Panc1 (cell line): ENCODE measurements at regions not wholly inside any gene's neighbourhood (a gene's known extent, or its start where the extent isn't known, plus 50 kb on each side); places are given as distances from the start of the nearest gene placed in this dataset.

Source experiments
- ATAC-seq: fragments of 200-7000 bp; cut with Tn5 transposase; 2 replicates; pipeline ENCODE4 v1.9.1; 2020; ENCODE audit warnings: mild to moderate bottlenecking, moderate library complexity
- BruUV-seq: library from RNA; stranded (reverse); fragments of 400-500 nt; replicated peaks from 2 replicates; lab custom pipeline; 2021; lab: Mats Ljungman, UMichigan
- CTCF ChIA-PET: fragments of 300-600 bp; sonication (Branson Sonifier 250); formaldehyde crosslinking; loops from one replicate; lab custom pipeline; 2022; ENCODE audit warnings: antibody characterized with exemption; lab: Charles Lee
- POLR2A ChIA-PET: fragments of 300-600 bp; sonication (Branson Sonifier 250); formaldehyde crosslinking; loops from one replicate; lab custom pipeline; 2022; ENCODE audit warnings: antibody characterized with exemption; lab: Charles Lee
- DNase-seq: peaks from one replicate; pipeline ENCODE4 v3.0.0-alpha.2; 2010; ENCODE audit warnings: low read depth, low spot score
- H3K27ac ChIP-seq: 2 replicates; pipeline ENCODE4 v1.5.1; 2011; ENCODE audit warnings: mild to moderate bottlenecking, low read length, inconsistent platforms
- H3K27me3 ChIP-seq: fragments of 200-500 bp; sonication (Bioruptor generic); 2 replicates; pipeline ENCODE4 v1.6.0; 2014; ENCODE audit warnings: low read length, inconsistent platforms; ENCODE audit not compliant: control insufficient read depth, insufficient read depth
- H3K36me3 ChIP-seq: fragments of 200-500 bp; sonication (Bioruptor generic); 2 replicates; pipeline ENCODE4 v1.5.1; 2014; ENCODE audit warnings: inconsistent platforms, mild to moderate bottlenecking, low read length, moderate library complexity; ENCODE audit not compliant: control insufficient read depth, insufficient read depth
- H3K4me1 ChIP-seq: 2 replicates; pipeline ENCODE4 v1.5.1; 2011; ENCODE audit warnings: inconsistent platforms, mild to moderate bottlenecking, low read length, moderate library complexity; ENCODE audit not compliant: control insufficient read depth, insufficient read depth
- H3K4me3 ChIP-seq, 2 experiments: 2 replicates each; pipeline ENCODE4 v1.5.1; 2011 to 2012; ENCODE audit warnings: low read depth in 2 of 2, low read length in 2 of 2, mild to moderate bottlenecking in 2 of 2, inconsistent platforms in 1 of 2, moderate library complexity in 1 of 2
- H3K9me3 ChIP-seq: fragments of 200-500 bp; sonication (Bioruptor generic); 2 replicates; pipeline ENCODE4 v1.5.1; 2014; ENCODE audit warnings: low read depth, mild to moderate bottlenecking, inconsistent platforms, low read length, moderate library complexity; ENCODE audit not compliant: control insufficient read depth, insufficient read depth
- CTCF ChIP-seq: fragments of 450-650 bp; IDR thresholded peaks from 2 replicates; pipeline ENCODE4 v1.5.1; 2017; ENCODE audit warnings: mild to moderate bottlenecking
- POLR2AphosphoS5 ChIP-seq: IDR thresholded peaks from 2 replicates; pipeline ENCODE4 v1.6.1; 2012; ENCODE audit warnings: mild to moderate bottlenecking, low read depth, low read length, moderate library complexity
- SIN3A ChIP-seq: IDR thresholded peaks from 2 replicates; pipeline ENCODE4 v1.6.1; 2012; ENCODE audit warnings: low read depth, mild to moderate bottlenecking, low read length, moderate library complexity, borderline replicate concordance; ENCODE audit not compliant: insufficient read depth
- TCF7L2 ChIP-seq: IDR thresholded peaks from 2 replicates; pipeline ENCODE4 v1.6.1; 2011; ENCODE audit warnings: mild to moderate bottlenecking, low read depth, low read length, inconsistent platforms
- in situ Hi-C: cut with HindIII; loops from 2 replicates; pipeline ENCODE4 v1.10.0; 2016; ENCODE audit warnings: low sequenced_read_pairs, low pct_unique_long_range_greater_than_20kb
- intact Hi-C: fragments of 100-400 bp; cut with micrococcal nuclease; formaldehyde crosslinking; loops from one replicate; pipeline ENCODE4 v1.10.0; 2022; ENCODE audit not compliant: unreplicated experiment
- TF ChIP-seq, protein P1 (sequence below), 2 experiments: IDR thresholded peaks; 2 replicates each; pipeline ENCODE4 v1.6.1; 2011 to 2012; ENCODE audit warnings: low read depth in 2 of 2, control low read depth in 1 of 2, low read length in 1 of 2, mild to moderate bottlenecking in 1 of 2, moderate library complexity in 1 of 2; ENCODE audit not compliant: insufficient read depth in 1 of 2

DNA sequence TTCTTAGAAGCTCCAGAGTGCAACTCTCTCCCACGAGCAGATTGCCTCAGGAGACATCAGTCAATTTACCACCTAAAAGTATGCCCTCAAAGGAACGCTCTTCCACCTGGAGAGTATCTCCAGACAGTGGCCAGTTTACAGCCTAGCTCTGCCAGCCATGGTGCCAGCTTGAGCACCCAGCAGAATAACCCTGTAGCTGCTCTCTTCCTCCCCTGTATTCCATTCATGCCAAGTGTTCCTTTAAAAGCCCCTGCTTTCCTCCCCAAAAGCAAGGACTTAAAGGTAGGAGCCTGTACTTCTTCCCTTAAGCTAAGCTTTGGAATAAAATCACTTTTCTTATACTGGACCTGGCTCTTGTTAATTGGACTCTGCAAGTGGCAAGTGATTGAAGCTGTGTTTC lies 245.4 kb upstream of the TMEM132C start:
- CTCF ChIA-PET: no interaction called here
- no TSS peak for BruUV-seq

GRCh38 chr12:128025589-128026245 lies 241.3 kb upstream of the TMEM132C start:
- CTCF ChIA-PET: no interaction called here
- Histone ChIP-seq H3K27me3 (no peaks in the 10 kb centered on the region), H3K4me3 (no peak overlapping the region), H3K4me1 (no peaks in the 10 kb centered on the region), H3K27ac (no peak overlapping the region), H3K36me3 (no peaks in the 10 kb centered on the region), H3K9me3 (no peaks in the 10 kb centered on the region)
- POLR2A ChIA-PET: no interaction called here
- no peak for ATAC-seq
- in situ Hi-C loops: no loop called here
- no TSS peak for BruUV-seq
- intact Hi-C loops: no loop called here
- DNase-seq: no peak
- no peak for TF ChIP-seq SIN3A
- TF ChIP-seq POLR2AphosphoS5: no peak
- TF ChIP-seq, protein P1, sequence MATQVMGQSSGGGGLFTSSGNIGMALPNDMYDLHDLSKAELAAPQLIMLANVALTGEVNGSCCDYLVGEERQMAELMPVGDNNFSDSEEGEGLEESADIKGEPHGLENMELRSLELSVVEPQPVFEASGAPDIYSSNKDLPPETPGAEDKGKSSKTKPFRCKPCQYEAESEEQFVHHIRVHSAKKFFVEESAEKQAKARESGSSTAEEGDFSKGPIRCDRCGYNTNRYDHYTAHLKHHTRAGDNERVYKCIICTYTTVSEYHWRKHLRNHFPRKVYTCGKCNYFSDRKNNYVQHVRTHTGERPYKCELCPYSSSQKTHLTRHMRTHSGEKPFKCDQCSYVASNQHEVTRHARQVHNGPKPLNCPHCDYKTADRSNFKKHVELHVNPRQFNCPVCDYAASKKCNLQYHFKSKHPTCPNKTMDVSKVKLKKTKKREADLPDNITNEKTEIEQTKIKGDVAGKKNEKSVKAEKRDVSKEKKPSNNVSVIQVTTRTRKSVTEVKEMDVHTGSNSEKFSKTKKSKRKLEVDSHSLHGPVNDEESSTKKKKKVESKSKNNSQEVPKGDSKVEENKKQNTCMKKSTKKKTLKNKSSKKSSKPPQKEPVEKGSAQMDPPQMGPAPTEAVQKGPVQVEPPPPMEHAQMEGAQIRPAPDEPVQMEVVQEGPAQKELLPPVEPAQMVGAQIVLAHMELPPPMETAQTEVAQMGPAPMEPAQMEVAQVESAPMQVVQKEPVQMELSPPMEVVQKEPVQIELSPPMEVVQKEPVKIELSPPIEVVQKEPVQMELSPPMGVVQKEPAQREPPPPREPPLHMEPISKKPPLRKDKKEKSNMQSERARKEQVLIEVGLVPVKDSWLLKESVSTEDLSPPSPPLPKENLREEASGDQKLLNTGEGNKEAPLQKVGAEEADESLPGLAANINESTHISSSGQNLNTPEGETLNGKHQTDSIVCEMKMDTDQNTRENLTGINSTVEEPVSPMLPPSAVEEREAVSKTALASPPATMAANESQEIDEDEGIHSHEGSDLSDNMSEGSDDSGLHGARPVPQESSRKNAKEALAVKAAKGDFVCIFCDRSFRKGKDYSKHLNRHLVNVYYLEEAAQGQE (IDR thresholded peaks at IDR 0.05; ENCODE audit: insufficient read depth in 1 of 2, low read depth in 2 of 2, low read length in 1 of 2): no peak
- no peak for TF ChIP-seq TCF7L2
- TF ChIP-seq CTCF: no peak

More for the DNA sequence above, 245.4 kb upstream of the TMEM132C start:
- no peak overlapping the region for H3K27ac ChIP-seq
- intact Hi-C loops: no loop called here
- no peaks in the 10 kb centered on the region for H3K9me3 ChIP-seq
- TF ChIP-seq, protein P1 (IDR thresholded peaks at IDR 0.05; ENCODE audit: insufficient read depth in 1 of 2, low read depth in 2 of 2, low read length in 1 of 2): no peak
- TF ChIP-seq TCF7L2 (no peak), CTCF (no peak), SIN3A (no peak), POLR2AphosphoS5 (no peak)
- in situ Hi-C loops: no loop called here
- ATAC-seq (no peak), DNase-seq (no peak)
- H3K4me1 ChIP-seq: no peaks in the 10 kb centered on the region
- POLR2A ChIA-PET: no interaction called here
- H3K4me3 ChIP-seq: no peak overlapping the region
- H3K36me3 ChIP-seq: no peaks in the 10 kb centered on the region
- H3K27me3 ChIP-seq: no peaks in the 10 kb centered on the region
